Neural cell (in vitro differentiated cells): ENCODE measurements at regions not wholly inside any gene's neighbourhood (a gene's known extent, or its start where the extent isn't known, plus 50 kb on each side); places are given as distances from the start of the nearest gene placed in this dataset.

Experiments used
- H2AFZ ChIP-seq: fragments of 200-600, 300-800 bp; sonication (generic), shearing (Covaris generic); 2 replicates; pipeline ENCODE4 v1.6.0; 2014; ENCODE audit warnings: low read depth, mild to moderate bottlenecking, antibody characterized with exemption, low read length, moderate library complexity
- H3F3A ChIP-seq: fragments of 200-600 bp; shearing (Covaris generic); 2 replicates; pipeline ENCODE4 v1.6.1; 2016; ENCODE audit warnings: mild to moderate bottlenecking, moderate library complexity, mixed read lengths, antibody characterized with exemption, low read length; ENCODE audit not compliant: insufficient read depth, poor library complexity, severe bottlenecking
- H3K27ac ChIP-seq: fragments of 200-600, 300-800 bp; sonication (generic), shearing (Covaris generic); 2 replicates; pipeline ENCODE4 v1.5.1; 2014; ENCODE audit warnings: mild to moderate bottlenecking, low read length, moderate library complexity
- H3K27me3 ChIP-seq: fragments of 300-800, 200-600 bp; sonication (generic), shearing (Covaris generic); 2 replicates; pipeline ENCODE4 v1.6.0; 2014; ENCODE audit warnings: mild to moderate bottlenecking, low read depth, low read length, moderate library complexity; ENCODE audit not compliant: insufficient read depth
- H3K36me3 ChIP-seq: fragments of 300-800, 200-600 bp; sonication (generic), shearing (Covaris generic); 2 replicates; pipeline ENCODE4 v1.5.1; 2014; ENCODE audit warnings: mild to moderate bottlenecking, antibody characterized with exemption, low read length, moderate library complexity; ENCODE audit not compliant: insufficient read depth
- H3K4me2 ChIP-seq: fragments of 300-800, 200-600 bp; sonication (generic), shearing (Covaris generic); 2 replicates; pipeline ENCODE4 v1.6.0; 2014; ENCODE audit warnings: mild to moderate bottlenecking, low read length
- H3K4me3 ChIP-seq: fragments of 300-800, 200-600 bp; sonication (generic), shearing (Covaris generic); 2 replicates; pipeline ENCODE4 v1.5.1; 2014; ENCODE audit warnings: mild to moderate bottlenecking, low read length, moderate library complexity
- H3K79me2 ChIP-seq: fragments of 200-600 bp; shearing (Covaris generic); replicated peaks from 2 replicates; pipeline ENCODE4 v1.6.0; 2014; ENCODE audit warnings: mild to moderate bottlenecking, low read length, moderate library complexity; ENCODE audit not compliant: insufficient read depth
- H3K9ac ChIP-seq: fragments of 300-800, 200-600 bp; sonication (generic), shearing (Covaris generic); 2 replicates; pipeline ENCODE4 v1.6.1; 2016; ENCODE audit warnings: mild to moderate bottlenecking, low read length, mixed read lengths
- H3K9me2 ChIP-seq: fragments of 200-600 bp; shearing (Covaris generic); 2 replicates; pipeline ENCODE4 v1.6.1; 2016; ENCODE audit warnings: mild to moderate bottlenecking, low read length, mixed read lengths; ENCODE audit not compliant: insufficient read depth
- H3K9me3 ChIP-seq: fragments of 200-600, 300-800 bp; sonication (generic), shearing (Covaris generic); 2 replicates; pipeline ENCODE4 v1.6.1; 2016; ENCODE audit warnings: mild to moderate bottlenecking, mixed run types, low read length, moderate library complexity, mixed read lengths
- H4K20me1 ChIP-seq: fragments of 200-600 bp; shearing (Covaris generic); 2 replicates; pipeline ENCODE4 v1.6.1; 2016; ENCODE audit warnings: mild to moderate bottlenecking, mixed run types; ENCODE audit not compliant: insufficient read depth
- CTCF ChIP-seq: fragments of 450-650 bp; IDR thresholded peaks from 2 replicates; pipeline ENCODE4 v1.5.1; 2014; ENCODE audit warnings: antibody characterized with exemption, mild to moderate bottlenecking, moderate library complexity; ENCODE audit not compliant: poor library complexity, severe bottlenecking
- EP300 ChIP-seq: fragments of 450-650 bp; conservative IDR thresholded peaks from 2 replicates; pipeline ENCODE4 v1.6.1; 2014; ENCODE audit warnings: antibody characterized with exemption, mild to moderate bottlenecking, moderate library complexity; ENCODE audit not compliant: poor library complexity, severe bottlenecking
- EZH2 ChIP-seq: fragments of 200-600, 300-800 bp; shearing (Covaris generic), sonication (generic); IDR thresholded peaks from 2 replicates; pipeline ENCODE4 v1.6.1; 2014; ENCODE audit warnings: antibody characterized with exemption, low read length, borderline replicate concordance, mild to moderate bottlenecking; ENCODE audit not compliant: insufficient read depth, poor library complexity, severe bottlenecking
- MXI1 ChIP-seq: fragments of 450-650 bp; conservative IDR thresholded peaks from 2 replicates; pipeline ENCODE4 v1.6.1; 2014; ENCODE audit warnings: antibody characterized with exemption, mild to moderate bottlenecking; ENCODE audit not compliant: poor library complexity, severe bottlenecking
- POLR2AphosphoS5 ChIP-seq: IDR thresholded peaks from 2 replicates; pipeline ENCODE4 v1.6.1; 2012
- RAD21 ChIP-seq: fragments of 450-650 bp; conservative IDR thresholded peaks from 2 replicates; pipeline ENCODE4 v1.6.1; 2014; ENCODE audit warnings: antibody characterized with exemption, mild to moderate bottlenecking, moderate library complexity
- REST ChIP-seq: IDR thresholded peaks from 2 replicates; pipeline ENCODE4 v1.6.1; 2012; ENCODE audit warnings: borderline replicate concordance
- SMC3 ChIP-seq: fragments of 450-650 bp; conservative IDR thresholded peaks from 2 replicates; pipeline ENCODE4 v1.6.1; 2014; ENCODE audit warnings: antibody characterized with exemption, mild to moderate bottlenecking, moderate library complexity; ENCODE audit not compliant: poor library complexity
- TAF1 ChIP-seq: IDR thresholded peaks from 2 replicates; pipeline ENCODE4 v1.6.1; 2012; ENCODE audit warnings: low read depth

GRCh38 chr15:97177151-97177577, 783.3 kb upstream of the ARRDC4 start:
- Histone ChIP-seq H3K4me2 (no peak overlapping the region), H3K36me3 (no peaks in the 10 kb centered on the region), H3K27ac (no peak overlapping the region), H2AFZ (no peak overlapping the region), H3K27me3 (no peaks in the 10 kb centered on the region), H3K9ac (no peak overlapping the region), H3K9me2 (no peaks in the 10 kb centered on the region), H4K20me1 (no peaks in the 10 kb centered on the region), H3F3A (no peaks in the 10 kb centered on the region), H3K9me3 (no peaks in the 10 kb centered on the region), H3K4me3 (no peak overlapping the region), H3K79me2 (no peaks in the 10 kb centered on the region)
- TF ChIP-seq SMC3 (no peak), EP300 (no peak), MXI1 (no peak), POLR2AphosphoS5 (no peak), REST (no peak), TAF1 (no peak), RAD21 (no peak), CTCF (no peak), EZH2 (no peak)

- no peak overlapping the region for H3K4me3 ChIP-seq
- no peaks in the 10 kb centered on the region for H3K9me2 ChIP-seq
Measured at GRCh38 chr15:97182581-97182980, 777.9 kb upstream of the ARRDC4 start.

More at GRCh38 chr15:97182581-97182980, 777.9 kb upstream of the ARRDC4 start:
- H3K79me2 ChIP-seq, result no peaks in the 10 kb centered on the region
- no peak overlapping the region for H3K4me2 ChIP-seq
- no peaks in the 10 kb centered on the region for H3K27me3 ChIP-seq
- H3K27ac ChIP-seq, result no peak overlapping the region
- H3K9ac ChIP-seq, result no peak overlapping the region
- no peaks in the 10 kb centered on the region for H3F3A ChIP-seq
- H3K9me3 ChIP-seq, result no peaks in the 10 kb centered on the region
- H2AFZ ChIP-seq, result no peak overlapping the region
- no peaks in the 10 kb centered on the region for H3K36me3 ChIP-seq
- H4K20me1 ChIP-seq, result no peaks in the 10 kb centered on the region
- no peak for TF ChIP-seq RAD21
- TF ChIP-seq CTCF, result no peak
- no peak for TF ChIP-seq EP300
- no peak for TF ChIP-seq POLR2AphosphoS5
- no peak for TF ChIP-seq EZH2
- TF ChIP-seq REST, result no peak
- TF ChIP-seq SMC3, result no peak
- no peak for TF ChIP-seq TAF1
- no peak for TF ChIP-seq MXI1
